HL-60 (cell line): ENCODE measurements at regions not wholly inside any gene's neighbourhood (a gene's known extent, or its start where the extent isn't known, plus 50 kb on each side); places are given as distances from the start of the nearest gene placed in this dataset.

Source experiments
- CTCF ChIP-seq: IDR thresholded peaks from one replicate; pipeline ENCODE4 v1.5.1; 2011; ENCODE audit warnings: low read length, control low read depth, inconsistent platforms; ENCODE audit not compliant: insufficient read depth
- GABPA ChIP-seq: IDR thresholded peaks from 2 replicates; pipeline ENCODE4 v1.6.1; 2012; ENCODE audit warnings: low read depth
- POLR2AphosphoS5 ChIP-seq: IDR thresholded peaks from 2 replicates; pipeline ENCODE4 v1.6.1; 2012; ENCODE audit warnings: low read depth
- TF ChIP-seq, protein P1 (sequence below): IDR thresholded peaks from 2 replicates; pipeline ENCODE4 v1.6.1; 2012; ENCODE audit warnings: low read depth; ENCODE audit not compliant: insufficient replicate concordance

- TF ChIP-seq GABPA = no peak
- TF ChIP-seq, protein P1, sequence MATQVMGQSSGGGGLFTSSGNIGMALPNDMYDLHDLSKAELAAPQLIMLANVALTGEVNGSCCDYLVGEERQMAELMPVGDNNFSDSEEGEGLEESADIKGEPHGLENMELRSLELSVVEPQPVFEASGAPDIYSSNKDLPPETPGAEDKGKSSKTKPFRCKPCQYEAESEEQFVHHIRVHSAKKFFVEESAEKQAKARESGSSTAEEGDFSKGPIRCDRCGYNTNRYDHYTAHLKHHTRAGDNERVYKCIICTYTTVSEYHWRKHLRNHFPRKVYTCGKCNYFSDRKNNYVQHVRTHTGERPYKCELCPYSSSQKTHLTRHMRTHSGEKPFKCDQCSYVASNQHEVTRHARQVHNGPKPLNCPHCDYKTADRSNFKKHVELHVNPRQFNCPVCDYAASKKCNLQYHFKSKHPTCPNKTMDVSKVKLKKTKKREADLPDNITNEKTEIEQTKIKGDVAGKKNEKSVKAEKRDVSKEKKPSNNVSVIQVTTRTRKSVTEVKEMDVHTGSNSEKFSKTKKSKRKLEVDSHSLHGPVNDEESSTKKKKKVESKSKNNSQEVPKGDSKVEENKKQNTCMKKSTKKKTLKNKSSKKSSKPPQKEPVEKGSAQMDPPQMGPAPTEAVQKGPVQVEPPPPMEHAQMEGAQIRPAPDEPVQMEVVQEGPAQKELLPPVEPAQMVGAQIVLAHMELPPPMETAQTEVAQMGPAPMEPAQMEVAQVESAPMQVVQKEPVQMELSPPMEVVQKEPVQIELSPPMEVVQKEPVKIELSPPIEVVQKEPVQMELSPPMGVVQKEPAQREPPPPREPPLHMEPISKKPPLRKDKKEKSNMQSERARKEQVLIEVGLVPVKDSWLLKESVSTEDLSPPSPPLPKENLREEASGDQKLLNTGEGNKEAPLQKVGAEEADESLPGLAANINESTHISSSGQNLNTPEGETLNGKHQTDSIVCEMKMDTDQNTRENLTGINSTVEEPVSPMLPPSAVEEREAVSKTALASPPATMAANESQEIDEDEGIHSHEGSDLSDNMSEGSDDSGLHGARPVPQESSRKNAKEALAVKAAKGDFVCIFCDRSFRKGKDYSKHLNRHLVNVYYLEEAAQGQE = no peak
- TF ChIP-seq CTCF = no peak
- TF ChIP-seq POLR2AphosphoS5 = no peak
Observed at GRCh38 chr18:68608851-68609490, 105.9 kb downstream of the TMX3 start.
